ENCODE measurements at regions not wholly inside any gene's neighbourhood (a gene's known extent, or its start where the extent isn't known, plus 50 kb on each side); places are given as distances from the start of the nearest gene placed in this dataset.

DNA sequence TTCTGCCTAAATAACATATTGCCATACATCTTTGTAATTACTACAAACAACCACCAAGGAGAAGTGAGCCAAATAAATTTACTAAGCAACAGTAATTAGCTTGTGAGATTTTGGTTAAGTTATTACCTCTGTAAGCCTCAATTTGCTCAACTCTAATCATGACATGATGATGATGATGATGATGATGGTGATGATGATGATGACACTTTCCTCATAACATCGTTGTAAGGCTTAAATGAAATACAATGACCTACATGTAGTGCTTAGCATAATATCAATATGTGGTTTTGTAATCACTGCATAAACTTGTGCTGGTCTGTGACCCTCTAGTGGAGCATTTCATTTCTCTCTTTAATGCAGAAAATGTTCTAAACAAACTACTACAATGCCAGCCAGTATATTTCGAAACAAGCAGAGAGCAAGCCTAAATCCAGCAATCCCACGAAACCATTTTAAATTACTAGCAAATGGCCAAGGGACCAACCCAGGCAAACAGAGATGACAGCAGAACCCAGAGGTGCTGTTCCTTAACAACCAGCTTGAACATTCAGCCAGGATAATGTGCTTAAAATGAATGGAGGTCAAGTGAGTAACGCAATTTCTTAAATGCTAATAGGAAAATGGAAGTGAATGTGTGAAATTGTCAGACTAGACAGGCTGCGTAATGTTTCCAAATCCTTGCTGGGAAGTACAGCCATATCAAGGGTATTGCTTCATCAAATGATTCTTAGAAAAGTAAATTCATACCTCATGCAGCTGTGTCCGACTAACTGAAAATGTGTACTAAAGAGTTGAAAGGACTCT is 281.9 kb upstream of the PUM3 start:
- no peaks in the 10 kb centered on the region for H3K4me1 ChIP-seq
- intact Hi-C loops (cut with DNase I) = no loop called here
- TF ChIP-seq POLR2AphosphoS5 (IDR thresholded peaks at IDR 0.05; ENCODE audit: insufficient read depth in 1 of 2, low read depth in 1 of 2) (no peak), POLR2A (IDR thresholded peaks at IDR 0.05) (no peak)
- TF ChIP-seq, protein P1, sequence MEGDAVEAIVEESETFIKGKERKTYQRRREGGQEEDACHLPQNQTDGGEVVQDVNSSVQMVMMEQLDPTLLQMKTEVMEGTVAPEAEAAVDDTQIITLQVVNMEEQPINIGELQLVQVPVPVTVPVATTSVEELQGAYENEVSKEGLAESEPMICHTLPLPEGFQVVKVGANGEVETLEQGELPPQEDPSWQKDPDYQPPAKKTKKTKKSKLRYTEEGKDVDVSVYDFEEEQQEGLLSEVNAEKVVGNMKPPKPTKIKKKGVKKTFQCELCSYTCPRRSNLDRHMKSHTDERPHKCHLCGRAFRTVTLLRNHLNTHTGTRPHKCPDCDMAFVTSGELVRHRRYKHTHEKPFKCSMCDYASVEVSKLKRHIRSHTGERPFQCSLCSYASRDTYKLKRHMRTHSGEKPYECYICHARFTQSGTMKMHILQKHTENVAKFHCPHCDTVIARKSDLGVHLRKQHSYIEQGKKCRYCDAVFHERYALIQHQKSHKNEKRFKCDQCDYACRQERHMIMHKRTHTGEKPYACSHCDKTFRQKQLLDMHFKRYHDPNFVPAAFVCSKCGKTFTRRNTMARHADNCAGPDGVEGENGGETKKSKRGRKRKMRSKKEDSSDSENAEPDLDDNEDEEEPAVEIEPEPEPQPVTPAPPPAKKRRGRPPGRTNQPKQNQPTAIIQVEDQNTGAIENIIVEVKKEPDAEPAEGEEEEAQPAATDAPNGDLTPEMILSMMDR (IDR thresholded peaks at IDR 0.05) = no peak
- H3K27me3 ChIP-seq = no peaks in the 10 kb centered on the region
- no peak overlapping the region for H3K4me3 ChIP-seq
- no peak overlapping the region for H3K27ac ChIP-seq
- no peaks in the 10 kb centered on the region for H3K36me3 ChIP-seq
- DNase-seq (ENCODE audit: extremely low spot score in 2 of 2) = no peak
- no peaks in the 10 kb centered on the region for H3K9me3 ChIP-seq

DNA sequence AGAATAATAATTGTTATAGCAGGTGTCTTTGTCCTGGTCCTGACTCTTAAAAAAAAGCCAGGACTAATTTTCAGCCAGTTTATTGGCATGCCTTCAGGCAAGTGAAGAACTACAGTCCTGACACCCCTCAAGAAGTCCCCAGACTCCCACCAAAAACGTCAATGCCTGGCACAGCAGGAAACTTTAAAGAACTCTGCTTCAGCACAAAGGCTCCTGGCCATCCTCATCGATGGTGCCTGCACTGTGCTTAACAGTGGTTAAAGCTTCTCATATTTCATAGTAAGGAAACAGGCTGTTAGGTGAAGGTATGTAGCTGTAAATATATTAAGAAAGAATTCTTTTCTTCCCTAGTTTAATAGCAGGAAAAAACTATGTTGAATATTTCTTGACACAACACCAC is 280.1 kb upstream of the PUM3 start:
- no peak for TF ChIP-seq POLR2AphosphoS5 (IDR thresholded peaks at IDR 0.05; ENCODE audit: insufficient read depth in 1 of 2, low read depth in 1 of 2)
- TF ChIP-seq, protein P1 (IDR thresholded peaks at IDR 0.05) = no peak
- no peak for TF ChIP-seq POLR2A (IDR thresholded peaks at IDR 0.05)
- Histone ChIP-seq H3K4me3 (no peak overlapping the region), H3K27me3 (no peaks in the 10 kb centered on the region), H3K9me3 (no peaks in the 10 kb centered on the region), H3K36me3 (no peaks in the 10 kb centered on the region), H3K27ac (no peak overlapping the region), H3K4me1 (no peaks in the 10 kb centered on the region)
- no peak for DNase-seq (ENCODE audit: extremely low spot score in 2 of 2)
- intact Hi-C loops (cut with DNase I) = no loop called here

DNA sequence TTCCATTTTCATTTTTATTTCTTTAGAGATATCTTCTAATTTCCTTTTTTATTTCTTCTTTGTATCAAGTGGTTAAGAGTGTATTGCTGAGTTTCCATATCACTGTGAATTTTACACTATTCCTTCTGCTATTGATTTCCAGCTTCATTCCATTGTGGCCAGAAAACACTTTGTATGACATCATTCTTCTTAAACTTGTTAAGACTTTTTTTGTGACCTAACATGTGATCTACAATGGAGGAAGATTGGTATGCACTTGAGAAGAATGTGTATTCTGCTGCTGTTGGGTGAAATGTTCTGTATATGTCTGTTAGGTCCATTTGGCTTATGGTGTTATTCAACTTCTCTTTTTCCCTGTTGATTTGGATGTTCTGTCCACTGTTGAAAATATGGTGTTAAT is 274.2 kb upstream of the PUM3 start:
- TF ChIP-seq POLR2AphosphoS5 (IDR thresholded peaks at IDR 0.05; ENCODE audit: insufficient read depth in 1 of 2, low read depth in 1 of 2) (no peak), POLR2A (IDR thresholded peaks at IDR 0.05) (no peak)
- TF ChIP-seq, protein P1 (IDR thresholded peaks at IDR 0.05) = no peak
- intact Hi-C loops (cut with DNase I) = no loop called here

DNA sequence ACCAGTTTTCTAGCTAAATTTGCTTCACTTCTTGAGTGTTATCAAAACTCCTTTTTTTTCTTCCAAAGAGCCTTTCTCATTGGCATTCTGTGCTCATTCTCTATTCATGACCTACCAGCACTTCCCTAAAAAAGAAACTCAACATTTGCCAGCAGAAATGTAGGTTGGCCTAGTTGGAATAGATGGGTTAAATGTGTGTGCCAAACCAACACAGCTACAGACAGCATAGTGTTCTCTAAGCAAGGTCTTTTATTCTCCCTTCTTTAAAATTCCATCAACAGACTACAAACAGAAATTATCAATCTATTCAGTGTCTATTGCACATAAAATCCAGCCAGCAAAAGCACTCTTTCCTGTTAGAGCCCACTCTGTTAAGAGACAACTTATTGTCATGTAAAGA is 255.8 kb upstream of the PUM3 start:
- H3K9me3 ChIP-seq = no peaks in the 10 kb centered on the region
- intact Hi-C loops (cut with DNase I) = no loop called here
- TF ChIP-seq, protein P1 (IDR thresholded peaks at IDR 0.05) = no peak
- TF ChIP-seq POLR2AphosphoS5 (IDR thresholded peaks at IDR 0.05; ENCODE audit: insufficient read depth in 1 of 2, low read depth in 1 of 2) (no peak), POLR2A (IDR thresholded peaks at IDR 0.05) (no peak)

More for the DNA sequence above, 274.2 kb upstream of the PUM3 start:
- Histone ChIP-seq H3K36me3 (no peaks in the 10 kb centered on the region), H3K4me1 (no peaks in the 10 kb centered on the region), H3K27ac (no peak overlapping the region), H3K9me3 (no peaks in the 10 kb centered on the region), H3K27me3 (no peaks in the 10 kb centered on the region), H3K4me3 (no peak overlapping the region)
- no peak for DNase-seq (ENCODE audit: extremely low spot score in 2 of 2)

DNA sequence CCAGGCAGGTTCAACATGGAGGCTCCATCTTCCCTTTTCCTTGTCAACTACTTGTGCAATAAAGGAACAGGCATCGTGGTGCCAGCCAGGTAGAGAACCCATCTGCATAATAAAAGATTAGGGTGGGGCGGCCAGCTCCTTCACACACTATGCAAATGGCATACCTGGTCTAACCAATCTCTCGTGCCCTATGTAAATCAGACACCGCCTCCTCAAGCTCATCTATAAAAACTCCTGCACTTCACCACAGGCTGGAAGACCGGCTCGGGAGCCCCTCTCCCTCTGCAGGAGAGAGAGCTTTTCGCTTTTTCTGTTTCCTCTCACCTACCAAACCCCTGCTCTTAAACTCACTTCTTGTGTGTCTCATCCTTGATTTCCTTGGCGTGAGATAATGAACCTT is 244.3 kb upstream of the PUM3 start:
- no peak overlapping the region for H3K4me3 ChIP-seq
- TF ChIP-seq POLR2A (IDR thresholded peaks at IDR 0.05) (no peak), POLR2AphosphoS5 (IDR thresholded peaks at IDR 0.05; ENCODE audit: insufficient read depth in 1 of 2, low read depth in 1 of 2) (no peak)
- TF ChIP-seq, protein P1 (IDR thresholded peaks at IDR 0.05) = no peak
- no peaks in the 10 kb centered on the region for H3K4me1 ChIP-seq
- H3K27ac ChIP-seq = no peak overlapping the region
- intact Hi-C loops (cut with DNase I) = no loop called here
- no peaks in the 10 kb centered on the region for H3K9me3 ChIP-seq
- no peaks in the 10 kb centered on the region for H3K27me3 ChIP-seq
- no peak for DNase-seq (ENCODE audit: extremely low spot score in 2 of 2)
- H3K36me3 ChIP-seq = no peaks in the 10 kb centered on the region

More for the DNA sequence above, 255.8 kb upstream of the PUM3 start:
- no peak overlapping the region for H3K27ac ChIP-seq
- H3K27me3 ChIP-seq = no peaks in the 10 kb centered on the region
- no peak for DNase-seq (ENCODE audit: extremely low spot score in 2 of 2)
- no peak overlapping the region for H3K4me3 ChIP-seq
- no peaks in the 10 kb centered on the region for H3K4me1 ChIP-seq
- no peaks in the 10 kb centered on the region for H3K36me3 ChIP-seq

Data from vagina (tissue), 2 donors.